ENCODE measurements at regions not wholly inside any gene's neighbourhood (a gene's known extent, or its start where the extent isn't known, plus 50 kb on each side); places are given as distances from the start of the nearest gene placed in this dataset.

GRCh38 chr11:8740129-8740528 is 57.5 kb downstream of the RPL27A start:
- DNase-seq, result peak; percentile 22

- DNase-seq, result peak; percentile 52
These were observed 61.8 kb downstream of the RPL27A start for GRCh38 chr11:8744423-8744822.

- peak; percentile 35 for DNase-seq
These were observed 63.0 kb downstream of the RPL27A start for GRCh38 chr11:8745431-8746253.

GRCh38 chr11:8746331-8746974 is 63.9 kb downstream of the RPL27A start:
- DNase-seq, result peak; percentile 2

- no peak for DNase-seq
These were observed 64.6 kb downstream of the RPL27A start for GRCh38 chr11:8747173-8747572.

GRCh38 chr11:8748317-8748716 is 65.7 kb downstream of the RPL27A start:
- DNase-seq, result no peak

- DNase-seq, result peak; percentile 35
These were observed 66.6 kb downstream of the RPL27A start for GRCh38 chr11:8749202-8749601.

- DNase-seq, result no peak
These were observed 71.6 kb downstream of the RPL27A start for GRCh38 chr11:8754241-8754640.

GRCh38 chr11:8756201-8756600 is 73.6 kb downstream of the RPL27A start:
- no peak for DNase-seq

- peak; percentile 66 for DNase-seq
These were observed 74.5 kb downstream of the RPL27A start for GRCh38 chr11:8757047-8757446.

GRCh38 chr11:8757533-8757932 is 74.9 kb downstream of the RPL27A start:
- peak; percentile 37 for DNase-seq

GRCh38 chr11:8758619-8759169 is 76.1 kb downstream of the RPL27A start:
- peak; percentile 51 for DNase-seq

- peak; percentile 39 for DNase-seq
These were observed 77.0 kb downstream of the RPL27A start for GRCh38 chr11:8759634-8760033.

GRCh38 chr11:8760896-8761295 is 78.3 kb downstream of the RPL27A start:
- no peak for DNase-seq

GRCh38 chr11:8763070-8763685 is 80.6 kb downstream of the RPL27A start:
- DNase-seq, result no peak

- DNase-seq, result peak; percentile 49
These were observed 82.7 kb downstream of the RPL27A start for GRCh38 chr11:8765294-8765693.

- DNase-seq, result peak; percentile 61
These were observed 83.7 kb downstream of the RPL27A start for GRCh38 chr11:8766043-8766987.

GRCh38 chr11:8766988-8767374 is 84.4 kb downstream of the RPL27A start:
- peak; percentile 39 for DNase-seq

GRCh38 chr11:8767466-8768142 is 85.0 kb downstream of the RPL27A start:
- peak; percentile 66 for DNase-seq

GRCh38 chr11:8768625-8769333 is 86.2 kb downstream of the RPL27A start:
- DNase-seq, result peak; percentile 66
